ENCODE measurements at regions not wholly inside any gene's neighbourhood (a gene's known extent, or its start where the extent isn't known, plus 50 kb on each side); places are given as distances from the start of the nearest gene placed in this dataset.

GRCh38 chr5:91311697-91312501 lies 71.2 kb downstream of the ARRDC3 start:
- CTCF ChIA-PET (ENCODE audit: partially characterized antibody): interaction anchor here (0.6 to 9.4 kb wide), 6 partner anchors 10 to 73 kb away, joined by 3 to 59 read pairs (median 4); no protein-coding TSS in a partner anchor
- Histone ChIP-seq H2AK5ac (ENCODE audit: low read depth, low read length) (no peak overlapping the region), H3K14ac (ENCODE audit: insufficient read length) (no peak overlapping the region), H3K27me3 (replicated peaks in 1 of 4; ENCODE audit: control insufficient read depth in 3 of 4, extremely low read depth in 1 of 4, insufficient read depth in 3 of 4, low read length in 3 of 4) (no peaks in the 10 kb centered on the region), H3K36me3 (ENCODE audit: control insufficient read depth in 2 of 4, insufficient read depth in 4 of 4, low read length in 3 of 4) (no peaks in the 10 kb centered on the region), H3K23me2 (ENCODE audit: low read depth, low read length) (no peaks in the 10 kb centered on the region), H4K5ac (ENCODE audit: insufficient read length, low read depth, low read length) (no peak overlapping the region), H3K4me1 (replicated peaks in 1 of 4; ENCODE audit: control insufficient read depth in 3 of 4, insufficient read depth in 4 of 4, low read length in 3 of 4) (peaks cover 0 to 8% (median 0%) of the 10 kb centered on the region in 4 experiments; a peak in 1 of 7 replicates), H2AFZ (ENCODE audit: low read length) (0 out of 2 replicates have a peak overlapping the region, but pooled peaks have one; percentile 2), H3K79me2 (ENCODE audit: control insufficient read depth in 1 of 2, insufficient read depth in 2 of 2, low read length in 2 of 2) (no peaks in the 10 kb centered on the region), H3K4ac (replicated peaks; ENCODE audit: insufficient read length, low read depth, low read length) (no peak overlapping the region), H3K56ac (replicated peaks; ENCODE audit: insufficient read length, low read depth, low read length) (no peak overlapping the region), H3K9ac (replicated peaks in 1 of 4; ENCODE audit: extremely low read depth in 1 of 4, low read depth in 3 of 4, low read length in 3 of 4) (no peak overlapping the region), H3K79me1 (ENCODE audit: low read depth, low read length) (no peaks in the 10 kb centered on the region), H2BK120ac (replicated peaks; ENCODE audit: low read depth, low read length) (no peak overlapping the region), H2BK15ac (ENCODE audit: low read length) (no peak overlapping the region), H3K4me2 (ENCODE audit: insufficient read depth in 1 of 2, low read depth in 2 of 2, low read length in 2 of 2) (no peak overlapping the region), H4K8ac (ENCODE audit: extremely low read depth, insufficient read depth, low read length) (no peak overlapping the region), H3K4me3 (ENCODE audit: extremely low read depth in 1 of 4, insufficient read depth in 2 of 4, low read depth in 3 of 4, low read length in 4 of 4) (no peak overlapping the region), H4K91ac (replicated peaks; ENCODE audit: insufficient read length, low read length) (no peak overlapping the region), H3K18ac (ENCODE audit: extremely low read depth, low read length) (no peak overlapping the region), H4K20me1 (replicated peaks in 1 of 2; ENCODE audit: control insufficient read depth in 1 of 2, insufficient read depth in 2 of 2, low read length in 2 of 2) (no peaks in the 10 kb centered on the region), H3K23ac (ENCODE audit: insufficient read length) (no peak overlapping the region), H2BK12ac (ENCODE audit: low read depth, low read length) (no peak overlapping the region), H2BK20ac (ENCODE audit: low read length) (no peak overlapping the region), H2BK5ac (ENCODE audit: low read depth, low read length) (no peak overlapping the region), H3K27ac (ENCODE audit: low read depth, low read length) (no peak overlapping the region), H3K9me3 (ENCODE audit: insufficient read depth in 2 of 2, low read depth in 1 of 2, low read length in 1 of 2) (no peaks in the 10 kb centered on the region)
- DNase-seq (ENCODE audit: low read depth in 1 of 2, low spot score in 2 of 2) (no peak), FAIRE-seq (no peak)
- TF ChIP-seq CTBP2 (IDR thresholded peaks at IDR 0.05; ENCODE audit: borderline replicate concordance, insufficient read depth, insufficient read length, low read length) (no peak), RAD21 (IDR thresholded peaks at IDR 0.05 in 1 of 2, conservative IDR thresholded peaks at IDR 0.05 in 1 of 2; ENCODE audit: low read depth in 2 of 2, low read length in 2 of 2) (peak in 1 of 2 experiments; percentile 17; a peak in 1 of 4 replicates), CTCF (IDR thresholded peaks at IDR 0.05; ENCODE audit: control extremely low read depth in 1 of 3, insufficient read depth in 1 of 3, low read depth in 1 of 3, low read length in 3 of 3) (peak in 1 of 3 experiments; percentile 9; a peak in 1 of 4 replicates), POLR2AphosphoS5 (IDR thresholded peaks at IDR 0.05; ENCODE audit: low read depth, low read length) (no peak), TEAD4 (IDR thresholded peaks at IDR 0.05; ENCODE audit: low read depth, low read length) (no peak), BACH1 (IDR thresholded peaks at IDR 0.05; ENCODE audit: low read length) (no peak), TBP (IDR thresholded peaks at IDR 0.05; ENCODE audit: low read depth, low read length) (no peak)
- POLR2A ChIA-PET (ENCODE audit: partially characterized antibody): no interaction called here
- 89% methylated on average over 11 of the region's 11 CpGs; no CpG with 5 or more reads in 1 of the 2 experiments for WGBS, 2 experiments (ENCODE audit: extremely low coverage in 1 of 2, insufficient coverage in 1 of 2, insufficient read length in 1 of 2, insufficient replicate concordance in 2 of 2, low coverage in 1 of 2, low lambda C conversion rate in 2 of 2, missing lambda C conversion rate in 1 of 2)

Measured in H1 (cell line).